ENCODE measurements at regions not wholly inside any gene's neighbourhood (a gene's known extent, or its start where the extent isn't known, plus 50 kb on each side); places are given as distances from the start of the nearest gene placed in this dataset.

GRCh38 chr4:72987741-72988729, 81.5 kb downstream of the COX18 start:
- TF ChIP-seq EZH2 (IDR thresholded peaks at IDR 0.05) = no peak
- TF ChIP-seq CTCF (IDR thresholded peaks at IDR 0.05) = no peak
